ENCODE measurements at regions not wholly inside any gene's neighbourhood (a gene's known extent, or its start where the extent isn't known, plus 50 kb on each side); places are given as distances from the start of the nearest gene placed in this dataset.

DNA sequence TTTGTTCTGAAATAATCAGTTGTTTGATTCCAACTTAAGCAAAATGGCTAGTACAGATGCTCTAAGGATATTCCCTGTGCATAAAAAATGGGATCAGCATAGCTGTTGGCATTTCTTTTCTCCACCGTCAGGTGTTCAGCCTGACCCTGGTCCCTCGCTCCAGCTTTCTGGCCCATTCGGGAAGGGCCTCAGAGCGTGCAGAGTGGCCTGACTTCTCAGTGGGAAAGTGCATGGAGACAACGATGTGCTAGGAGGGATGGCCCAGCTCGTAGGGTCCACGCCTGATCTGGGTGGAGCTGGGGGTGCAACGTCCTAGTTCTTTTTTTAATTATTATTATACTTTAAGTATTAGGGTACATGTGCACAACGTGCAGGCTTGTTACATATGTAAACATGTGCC, 319.1 kb upstream of the IRX4 start:
- H3K79me2 ChIP-seq (ENCODE audit: insufficient read depth, low read length) = no peaks in the 10 kb centered on the region

GRCh38 chr5:2201421-2201820, 318.7 kb upstream of the IRX4 start:
- no peak overlapping the region for H3K4me2 ChIP-seq (ENCODE audit: insufficient read depth, low read length)
- H3K79me2 ChIP-seq (ENCODE audit: insufficient read depth, low read length) = no peaks in the 10 kb centered on the region
- no peak for TF ChIP-seq EZH2 (IDR thresholded peaks at IDR 0.05; ENCODE audit: borderline replicate concordance, low read depth, low read length, severe bottlenecking)
- TF ChIP-seq CTCF (IDR thresholded peaks at IDR 0.05; ENCODE audit: borderline replicate concordance, extremely low read depth, low read length, poor library complexity, severe bottlenecking) = no peak
- no peaks in the 10 kb centered on the region for H4K20me1 ChIP-seq (ENCODE audit: insufficient read depth, low read length)
- DNase-seq (no peak), ATAC-seq (ENCODE audit: insufficient read depth, low read depth) (no peak)
- no peak overlapping the region for H3K27ac ChIP-seq (ENCODE audit: low read length)
- H3K36me3 ChIP-seq (ENCODE audit: insufficient read depth, low read length) = no peaks in the 10 kb centered on the region
- no peaks in the 10 kb centered on the region for H3K9me3 ChIP-seq (ENCODE audit: insufficient read depth, low read length, severe bottlenecking)
- no peak overlapping the region for H2AFZ ChIP-seq (ENCODE audit: low read depth, low read length)
- H3K27me3 ChIP-seq (ENCODE audit: insufficient read depth, low read length, poor library complexity) = peaks cover 7% of the 10 kb centered on the region
- no peak overlapping the region for H3K9ac ChIP-seq (ENCODE audit: low read depth, low read length)
- no peak overlapping the region for H3K4me3 ChIP-seq (ENCODE audit: low read depth in 1 of 2, low read length in 2 of 2)
- no peaks in the 10 kb centered on the region for H3K4me1 ChIP-seq (ENCODE audit: insufficient read depth, low read length)

More for the DNA sequence above, 319.1 kb upstream of the IRX4 start:
- Histone ChIP-seq H3K4me2 (ENCODE audit: insufficient read depth, low read length) (no peak overlapping the region), H3K9ac (ENCODE audit: low read depth, low read length) (no peak overlapping the region), H3K27ac (ENCODE audit: low read length) (no peak overlapping the region), H3K36me3 (ENCODE audit: insufficient read depth, low read length) (no peaks in the 10 kb centered on the region), H3K4me1 (ENCODE audit: insufficient read depth, low read length) (no peaks in the 10 kb centered on the region), H3K4me3 (ENCODE audit: low read depth in 1 of 2, low read length in 2 of 2) (no peak overlapping the region), H4K20me1 (ENCODE audit: insufficient read depth, low read length) (no peaks in the 10 kb centered on the region), H2AFZ (ENCODE audit: low read depth, low read length) (no peak overlapping the region), H3K27me3 (ENCODE audit: insufficient read depth, low read length, poor library complexity) (peaks cover 7% of the 10 kb centered on the region), H3K9me3 (ENCODE audit: insufficient read depth, low read length, severe bottlenecking) (no peaks in the 10 kb centered on the region)
- DNase-seq (no peak), ATAC-seq (ENCODE audit: insufficient read depth, low read depth) (no peak)
- TF ChIP-seq EZH2 (IDR thresholded peaks at IDR 0.05; ENCODE audit: borderline replicate concordance, low read depth, low read length, severe bottlenecking) (no peak), CTCF (IDR thresholded peaks at IDR 0.05; ENCODE audit: borderline replicate concordance, extremely low read depth, low read length, poor library complexity, severe bottlenecking) (no peak)

DNA sequence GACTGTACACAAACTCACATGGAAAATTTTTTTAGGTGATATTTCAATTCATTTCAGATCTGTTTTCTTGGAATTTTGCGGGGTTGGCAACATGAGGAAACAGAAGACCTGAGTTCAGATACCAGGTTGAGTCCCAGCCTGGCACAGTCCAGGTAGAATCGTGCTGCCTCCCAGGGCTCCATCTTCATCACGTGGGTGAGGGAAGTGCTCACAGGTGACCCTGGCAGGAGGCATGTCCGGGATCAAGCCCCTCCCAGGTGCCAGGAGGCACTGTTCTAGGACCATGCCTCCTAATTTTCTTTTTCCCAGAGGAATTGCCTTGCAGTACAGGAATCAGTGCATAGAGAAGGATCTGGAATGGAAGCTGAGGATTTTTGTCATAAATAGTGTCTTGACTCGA, 318.3 kb upstream of the IRX4 start:
- DNase-seq (no peak), ATAC-seq (ENCODE audit: insufficient read depth, low read depth) (no peak)
- Histone ChIP-seq H3K27ac (ENCODE audit: low read length) (no peak overlapping the region), H4K20me1 (ENCODE audit: insufficient read depth, low read length) (no peaks in the 10 kb centered on the region), H3K79me2 (ENCODE audit: insufficient read depth, low read length) (no peaks in the 10 kb centered on the region), H3K9ac (ENCODE audit: low read depth, low read length) (no peak overlapping the region), H2AFZ (ENCODE audit: low read depth, low read length) (no peak overlapping the region), H3K4me1 (ENCODE audit: insufficient read depth, low read length) (no peaks in the 10 kb centered on the region), H3K27me3 (ENCODE audit: insufficient read depth, low read length, poor library complexity) (peaks cover 7% of the 10 kb centered on the region), H3K4me3 (ENCODE audit: low read depth in 1 of 2, low read length in 2 of 2) (no peak overlapping the region), H3K36me3 (ENCODE audit: insufficient read depth, low read length) (no peaks in the 10 kb centered on the region), H3K9me3 (ENCODE audit: insufficient read depth, low read length, severe bottlenecking) (no peaks in the 10 kb centered on the region), H3K4me2 (ENCODE audit: insufficient read depth, low read length) (no peak overlapping the region)
- TF ChIP-seq CTCF (IDR thresholded peaks at IDR 0.05; ENCODE audit: borderline replicate concordance, extremely low read depth, low read length, poor library complexity, severe bottlenecking) (no peak), EZH2 (IDR thresholded peaks at IDR 0.05; ENCODE audit: borderline replicate concordance, low read depth, low read length, severe bottlenecking) (no peak)

All from DND-41 (cell line).